LoVo (cell line): ENCODE measurements at regions not wholly inside any gene's neighbourhood (a gene's known extent, or its start where the extent isn't known, plus 50 kb on each side); places are given as distances from the start of the nearest gene placed in this dataset.
A peak's percentile ranks its signal among the peaks of the same experiment; 100 is the strongest.
"Not testable (repeated sequence)": the region's sequence is repeated elsewhere in the genome, so short reads cannot be mapped to it uniquely, and the experiment has no call there.

Experiments used
- DNase-seq: peaks from one replicate; pipeline ENCODE4 v3.0.0-alpha.2; 2016; ENCODE audit warnings: low spot score

GRCh38 chr2:52386433-52387030 is 1354.6 kb upstream of the NRXN1 start:
- no peak for DNase-seq

GRCh38 chr2:52383541-52383940 is 1351.6 kb upstream of the NRXN1 start:
- no peak for DNase-seq

- DNase-seq, result no peak
Measured at GRCh38 chr2:52369178-52369577, 1337.2 kb upstream of the NRXN1 start.

GRCh38 chr2:52368141-52368540 is 1336.2 kb upstream of the NRXN1 start:
- no peak for DNase-seq

- no peak for DNase-seq
Measured at GRCh38 chr2:52365946-52366345, 1334.0 kb upstream of the NRXN1 start.

GRCh38 chr2:52356556-52356955 is 1324.6 kb upstream of the NRXN1 start:
- DNase-seq, result no peak

GRCh38 chr2:52347292-52347691 is 1315.4 kb upstream of the NRXN1 start:
- DNase-seq, result no peak

GRCh38 chr2:52345676-52346075 is 1313.7 kb upstream of the NRXN1 start:
- no peak for DNase-seq

- DNase-seq, result no peak
Measured at GRCh38 chr2:52345082-52345481, 1313.2 kb upstream of the NRXN1 start.

GRCh38 chr2:52343706-52344266 is 1311.9 kb upstream of the NRXN1 start:
- DNase-seq, result no peak

GRCh38 chr2:52343010-52343409 is 1311.1 kb upstream of the NRXN1 start:
- DNase-seq, result no peak

GRCh38 chr2:52342458-52342857 is 1310.5 kb upstream of the NRXN1 start:
- no peak for DNase-seq

GRCh38 chr2:52341732-52342131 is 1309.8 kb upstream of the NRXN1 start:
- DNase-seq, result no peak

GRCh38 chr2:52340171-52340570 is 1308.2 kb upstream of the NRXN1 start:
- no peak for DNase-seq

- not testable (repeated sequence) for DNase-seq
Measured at GRCh38 chr2:52337786-52338185, 1305.9 kb upstream of the NRXN1 start.

- DNase-seq, result peak; percentile 3
Measured at GRCh38 chr2:52336951-52337350, 1305.0 kb upstream of the NRXN1 start.

GRCh38 chr2:52335727-52336126 is 1303.8 kb upstream of the NRXN1 start:
- DNase-seq, result peak; percentile 37

- DNase-seq, result no peak
Measured at GRCh38 chr2:52334185-52334584, 1302.3 kb upstream of the NRXN1 start.

GRCh38 chr2:52327641-52328040 is 1295.7 kb upstream of the NRXN1 start:
- no peak for DNase-seq

GRCh38 chr2:52314231-52314630 is 1282.3 kb upstream of the NRXN1 start:
- DNase-seq, result no peak

- no peak for DNase-seq
Measured at GRCh38 chr2:52312486-52312885, 1280.6 kb upstream of the NRXN1 start.

GRCh38 chr2:52311862-52312261 is 1279.9 kb upstream of the NRXN1 start:
- DNase-seq, result no peak

- no peak for DNase-seq
Measured at GRCh38 chr2:52308156-52308555, 1276.2 kb upstream of the NRXN1 start.

- DNase-seq, result no peak
Measured at GRCh38 chr2:52294628-52295027, 1262.7 kb upstream of the NRXN1 start.
